SK-N-SH (cell line): ENCODE measurements at regions not wholly inside any gene's neighbourhood (a gene's known extent, or its start where the extent isn't known, plus 50 kb on each side); places are given as distances from the start of the nearest gene placed in this dataset.

Experiments
- CTCF ChIA-PET: fragments of 300-600, 350-600 bp; formaldehyde crosslinking; extraction: SDS; loops from one replicate; lab custom pipeline; 2021; lab: Yijun Ruan, JAX
- POLR2A ChIA-PET: fragments of 350-600 bp; sonication (Branson Sonifier 250); formaldehyde crosslinking; extraction: SDS; loops from one replicate; lab custom pipeline; 2020; ENCODE audit warnings: antibody characterized with exemption, inconsistent platforms; lab: Yijun Ruan, JAX
- DNase-seq: peaks from one replicate; pipeline ENCODE4 v3.0.0; 2012
- H2AFZ ChIP-seq: fragments of 200-600 bp; sonication (generic); 2 replicates; pipeline ENCODE4 v1.8.1; 2016; ENCODE audit warnings: antibody characterized with exemption, mild to moderate bottlenecking, low read depth
- H3F3A ChIP-seq: fragments of 200-600 bp; sonication (generic); replicated peaks from 2 replicates; pipeline ENCODE3; 2016; ENCODE audit warnings: antibody characterized with exemption, mild to moderate bottlenecking; ENCODE audit not compliant: insufficient read depth
- H3K27ac ChIP-seq, 2 experiments: fragments of 200-500 bp in 1 of 2; fragments of 200-600 bp in 1 of 2; sonication (Bioruptor generic) in 1 of 2; sonication (generic), shearing (Covaris generic) in 1 of 2; 2 replicates each; pipeline versions ENCODE4 v1.5.1 to v1.6.1; 2014 to 2016; ENCODE audit warnings: low read depth in 2 of 2, inconsistent platforms in 1 of 2, low read length in 1 of 2, mild to moderate bottlenecking in 1 of 2, mixed read lengths in 1 of 2
- H3K27me3 ChIP-seq: fragments of 200-600 bp; sonication (generic), shearing (Covaris generic); 2 replicates; pipeline ENCODE4 v1.6.1; 2016; ENCODE audit warnings: mixed run types; ENCODE audit not compliant: insufficient read depth
- H3K36me3 ChIP-seq, 2 experiments: fragments of 200-500 bp in 1 of 2; fragments of 200-600 bp in 1 of 2; sonication (Bioruptor generic) in 1 of 2; sonication (generic) in 1 of 2; replicated peaks in 1 of 2; 2 replicates each; pipeline versions ENCODE3 to v1.5.1; 2014 to 2016; ENCODE audit warnings: low read length in 1 of 2, mild to moderate bottlenecking in 1 of 2; ENCODE audit not compliant: insufficient read depth in 2 of 2, control insufficient read depth in 1 of 2
- H3K4me1 ChIP-seq, 2 experiments: fragments of 200-500 bp in 1 of 2; fragments of 200-600 bp in 1 of 2; sonication (Bioruptor generic) in 1 of 2; sonication (generic), shearing (Covaris generic) in 1 of 2; 2 replicates each; pipeline versions ENCODE4 v1.5.1 to v1.6.1; 2014 to 2016; ENCODE audit warnings: low read depth in 1 of 2, low read length in 1 of 2, mixed run types in 1 of 2; ENCODE audit not compliant: insufficient read depth in 2 of 2, control insufficient read depth in 1 of 2
- H3K4me2 ChIP-seq: fragments of 200-600 bp; sonication (generic), shearing (Covaris generic); 2 replicates; pipeline ENCODE4 v1.6.1; 2017; ENCODE audit warnings: mixed run types
- H3K4me3 ChIP-seq, 2 experiments: fragments of 200-500 bp in 1 of 2; fragments of 200-600 bp in 1 of 2; sonication (Bioruptor generic) in 1 of 2; sonication (generic), shearing (Covaris generic) in 1 of 2; 2 replicates each; pipeline versions ENCODE4 v1.5.1 to v1.8.1; 2014 to 2016; ENCODE audit warnings: low read depth in 2 of 2, inconsistent platforms in 1 of 2, low read length in 1 of 2, mild to moderate bottlenecking in 1 of 2, mixed read lengths in 1 of 2, moderate library complexity in 1 of 2
- H3K79me2 ChIP-seq: fragments of 200-600 bp; sonication (generic); 2 replicates; pipeline ENCODE4 v1.8.1; 2017; ENCODE audit warnings: mild to moderate bottlenecking; ENCODE audit not compliant: insufficient read depth
- H3K9ac ChIP-seq: fragments of 200-600 bp; sonication (generic); 2 replicates; pipeline ENCODE4 v1.6.1; 2017; ENCODE audit warnings: mixed run types
- H3K9me2 ChIP-seq: fragments of 200-600 bp; sonication (generic); 2 replicates; pipeline ENCODE4 v1.6.1; 2017; ENCODE audit warnings: mixed run types
- H3K9me3 ChIP-seq: fragments of 200-600 bp; sonication (generic); 2 replicates; pipeline ENCODE4 v1.6.1; 2017; ENCODE audit warnings: mixed run types, mild to moderate bottlenecking, moderate library complexity
- H4K20me1 ChIP-seq: fragments of 200-600 bp; sonication (generic); 2 replicates; pipeline ENCODE4 v1.6.1; 2017; ENCODE audit warnings: mild to moderate bottlenecking, mixed run types; ENCODE audit not compliant: insufficient read depth
- FOXJ3 ChIP-seq: sonication (generic); formaldehyde crosslinking; IDR thresholded peaks from 2 replicates; pipeline ENCODE4 v1.5.1; 2020; ENCODE audit warnings: mild to moderate bottlenecking, missing genetic modification reagents
- FOXM1 ChIP-seq: IDR thresholded peaks from 2 replicates; pipeline ENCODE4 v1.4.0; 2012; ENCODE audit warnings: low read depth, mild to moderate bottlenecking
- GABPA ChIP-seq: IDR thresholded peaks from 2 replicates; pipeline ENCODE4 v1.4.0; 2012; ENCODE audit warnings: low read depth, mild to moderate bottlenecking
- MXI1 ChIP-seq: IDR thresholded peaks from 2 replicates; pipeline ENCODE4 v1.6.1; 2012; ENCODE audit warnings: mild to moderate bottlenecking, low read depth, low read length, improper control_type of control experiment
- NFIC ChIP-seq: IDR thresholded peaks from 2 replicates; pipeline ENCODE4 v1.4.0; 2012; ENCODE audit warnings: borderline replicate concordance
- RAD21 ChIP-seq: IDR thresholded peaks from 2 replicates; pipeline ENCODE4 v1.6.1; 2012; ENCODE audit warnings: mild to moderate bottlenecking, low read length
- RFX5 ChIP-seq: IDR thresholded peaks from 2 replicates; pipeline ENCODE4 v1.6.1; 2012; ENCODE audit warnings: mild to moderate bottlenecking, improper control_type of control experiment, low read length
- SIN3A ChIP-seq: IDR thresholded peaks from 2 replicates; pipeline ENCODE4 v1.6.1; 2012; ENCODE audit warnings: low read depth, mild to moderate bottlenecking, low read length, moderate library complexity, borderline replicate concordance
- SMC3 ChIP-seq: IDR thresholded peaks from 2 replicates; pipeline ENCODE4 v1.6.1; 2012; ENCODE audit warnings: low read depth, low read length, improper control_type of control experiment
- TCF12 ChIP-seq: IDR thresholded peaks from 2 replicates; pipeline ENCODE4 v1.4.0; 2012
- WGBS: methylation state at CpG from one replicate; pipeline ENCODE4 v1.1.6; 2017; ENCODE audit warnings: low lambda C conversion rate; 5-methylcytosine and 5-hydroxymethylcytosine counted together
- TF ChIP-seq, protein P1 (sequence below): IDR thresholded peaks from 2 replicates; pipeline ENCODE4 v1.6.1; 2012; ENCODE audit warnings: mild to moderate bottlenecking, low read depth, low read length, moderate library complexity
- TF ChIP-seq, protein P2 (sequence below): fragments of 200-600 bp; sonication (generic); IDR thresholded peaks from 2 replicates; pipeline ENCODE4 v1.6.1; 2017; ENCODE audit warnings: antibody characterized with exemption, mild to moderate bottlenecking, moderate library complexity
- TF ChIP-seq, protein P3 (sequence below): IDR thresholded peaks from 2 replicates; pipeline ENCODE4 v1.4.0; 2012; ENCODE audit warnings: low read depth

DNA sequence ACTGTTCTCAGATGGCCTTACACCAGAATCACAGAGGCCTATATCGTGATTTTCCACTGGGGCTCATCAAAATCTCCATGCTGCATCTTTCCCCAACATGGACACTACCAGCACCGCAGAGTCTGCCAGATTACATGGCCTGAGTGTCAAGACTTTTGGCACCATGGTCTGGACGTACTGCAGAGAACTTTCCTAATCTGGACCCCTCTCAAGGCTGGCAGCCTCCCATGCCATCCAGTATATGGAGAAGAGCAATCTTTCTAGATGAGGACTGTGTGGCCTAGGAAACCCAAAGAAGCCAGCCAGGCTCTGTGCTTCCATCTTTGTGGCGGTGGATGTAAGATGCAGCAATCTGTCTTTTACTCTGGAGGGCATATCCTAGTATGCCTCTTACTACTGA is 139.2 kb downstream of the ADAMTS15 start (continued):
- TF ChIP-seq, protein P1, sequence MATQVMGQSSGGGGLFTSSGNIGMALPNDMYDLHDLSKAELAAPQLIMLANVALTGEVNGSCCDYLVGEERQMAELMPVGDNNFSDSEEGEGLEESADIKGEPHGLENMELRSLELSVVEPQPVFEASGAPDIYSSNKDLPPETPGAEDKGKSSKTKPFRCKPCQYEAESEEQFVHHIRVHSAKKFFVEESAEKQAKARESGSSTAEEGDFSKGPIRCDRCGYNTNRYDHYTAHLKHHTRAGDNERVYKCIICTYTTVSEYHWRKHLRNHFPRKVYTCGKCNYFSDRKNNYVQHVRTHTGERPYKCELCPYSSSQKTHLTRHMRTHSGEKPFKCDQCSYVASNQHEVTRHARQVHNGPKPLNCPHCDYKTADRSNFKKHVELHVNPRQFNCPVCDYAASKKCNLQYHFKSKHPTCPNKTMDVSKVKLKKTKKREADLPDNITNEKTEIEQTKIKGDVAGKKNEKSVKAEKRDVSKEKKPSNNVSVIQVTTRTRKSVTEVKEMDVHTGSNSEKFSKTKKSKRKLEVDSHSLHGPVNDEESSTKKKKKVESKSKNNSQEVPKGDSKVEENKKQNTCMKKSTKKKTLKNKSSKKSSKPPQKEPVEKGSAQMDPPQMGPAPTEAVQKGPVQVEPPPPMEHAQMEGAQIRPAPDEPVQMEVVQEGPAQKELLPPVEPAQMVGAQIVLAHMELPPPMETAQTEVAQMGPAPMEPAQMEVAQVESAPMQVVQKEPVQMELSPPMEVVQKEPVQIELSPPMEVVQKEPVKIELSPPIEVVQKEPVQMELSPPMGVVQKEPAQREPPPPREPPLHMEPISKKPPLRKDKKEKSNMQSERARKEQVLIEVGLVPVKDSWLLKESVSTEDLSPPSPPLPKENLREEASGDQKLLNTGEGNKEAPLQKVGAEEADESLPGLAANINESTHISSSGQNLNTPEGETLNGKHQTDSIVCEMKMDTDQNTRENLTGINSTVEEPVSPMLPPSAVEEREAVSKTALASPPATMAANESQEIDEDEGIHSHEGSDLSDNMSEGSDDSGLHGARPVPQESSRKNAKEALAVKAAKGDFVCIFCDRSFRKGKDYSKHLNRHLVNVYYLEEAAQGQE: no peak
- no peak for TF ChIP-seq SIN3A

DNA sequence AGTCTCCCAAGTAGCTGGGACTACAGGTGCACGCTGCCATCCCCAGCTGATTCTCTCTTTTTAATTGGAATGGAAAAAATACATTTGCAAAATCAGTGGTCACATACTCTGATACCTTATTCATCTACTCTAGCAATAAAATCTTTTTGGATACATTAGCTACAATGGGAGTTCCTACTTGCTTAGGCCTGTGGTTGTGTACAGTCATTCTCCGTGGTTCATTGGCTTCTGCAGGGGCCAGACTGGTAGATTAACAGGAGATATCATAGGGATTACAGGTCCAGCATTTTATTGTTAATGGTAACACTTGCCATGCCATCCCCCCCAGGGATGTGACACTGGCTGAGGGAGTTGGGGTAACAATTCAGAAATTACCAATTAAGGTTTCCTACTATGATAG is 140.0 kb downstream of the ADAMTS15 start:
- Histone ChIP-seq H3K9me3 (no peaks in the 10 kb centered on the region), H3K79me2 (no peaks in the 10 kb centered on the region), H3K27ac (no peak overlapping the region), H3K9me2 (no peaks in the 10 kb centered on the region), H3K36me3 (no peaks in the 10 kb centered on the region), H4K20me1 (no peaks in the 10 kb centered on the region), H2AFZ (no peak overlapping the region), H3K27me3 (no peaks in the 10 kb centered on the region), H3K9ac (no peak overlapping the region), H3K4me1 (no peaks in the 10 kb centered on the region; a peak in 1 of 4 replicates), H3K4me3 (no peak overlapping the region), H3K4me2 (no peak overlapping the region), H3F3A (no peaks in the 10 kb centered on the region)
- POLR2A ChIA-PET: no interaction called here
- CTCF ChIA-PET: no interaction called here
- no peak for DNase-seq
- 55% methylated on average over 2 of the region's 2 CpGs for WGBS
- TF ChIP-seq FOXJ3 (CRISPR knock-in tag) (no peak), GABPA (no peak), SMC3 (no peak), RAD21 (no peak), RFX5 (no peak), NFIC (no peak), MXI1 (no peak), FOXM1 (no peak), TCF12 (no peak)
- TF ChIP-seq, protein P2, sequence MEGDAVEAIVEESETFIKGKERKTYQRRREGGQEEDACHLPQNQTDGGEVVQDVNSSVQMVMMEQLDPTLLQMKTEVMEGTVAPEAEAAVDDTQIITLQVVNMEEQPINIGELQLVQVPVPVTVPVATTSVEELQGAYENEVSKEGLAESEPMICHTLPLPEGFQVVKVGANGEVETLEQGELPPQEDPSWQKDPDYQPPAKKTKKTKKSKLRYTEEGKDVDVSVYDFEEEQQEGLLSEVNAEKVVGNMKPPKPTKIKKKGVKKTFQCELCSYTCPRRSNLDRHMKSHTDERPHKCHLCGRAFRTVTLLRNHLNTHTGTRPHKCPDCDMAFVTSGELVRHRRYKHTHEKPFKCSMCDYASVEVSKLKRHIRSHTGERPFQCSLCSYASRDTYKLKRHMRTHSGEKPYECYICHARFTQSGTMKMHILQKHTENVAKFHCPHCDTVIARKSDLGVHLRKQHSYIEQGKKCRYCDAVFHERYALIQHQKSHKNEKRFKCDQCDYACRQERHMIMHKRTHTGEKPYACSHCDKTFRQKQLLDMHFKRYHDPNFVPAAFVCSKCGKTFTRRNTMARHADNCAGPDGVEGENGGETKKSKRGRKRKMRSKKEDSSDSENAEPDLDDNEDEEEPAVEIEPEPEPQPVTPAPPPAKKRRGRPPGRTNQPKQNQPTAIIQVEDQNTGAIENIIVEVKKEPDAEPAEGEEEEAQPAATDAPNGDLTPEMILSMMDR: no peak
- TF ChIP-seq, protein P3, sequence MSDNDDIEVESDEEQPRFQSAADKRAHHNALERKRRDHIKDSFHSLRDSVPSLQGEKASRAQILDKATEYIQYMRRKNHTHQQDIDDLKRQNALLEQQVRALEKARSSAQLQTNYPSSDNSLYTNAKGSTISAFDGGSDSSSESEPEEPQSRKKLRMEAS: no peak
